ENCODE measurements at regions not wholly inside any gene's neighbourhood (a gene's known extent, or its start where the extent isn't known, plus 50 kb on each side); places are given as distances from the start of the nearest gene placed in this dataset.

DNA sequence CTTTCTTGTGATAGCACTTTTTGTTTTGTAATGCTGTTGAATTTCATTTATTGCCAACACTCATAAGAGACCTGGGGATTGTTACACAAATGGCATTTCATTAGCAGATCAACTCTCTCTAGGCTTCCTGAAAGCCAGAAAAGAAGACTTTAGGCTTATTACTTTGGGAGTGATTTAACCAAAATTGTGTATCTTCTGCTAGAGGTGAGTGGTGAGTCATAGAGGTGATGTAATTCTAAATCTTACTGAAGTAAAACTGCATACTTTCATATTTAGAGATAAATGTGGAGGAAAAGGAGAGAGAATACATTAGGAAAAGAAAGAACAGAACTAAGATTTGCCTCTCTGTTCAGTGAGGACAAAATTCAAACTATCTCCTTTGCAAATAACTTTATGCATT, 304.7 kb upstream of the RGS17 start:
- Histone ChIP-seq H3K27me3 (ENCODE audit: control insufficient read depth in 5 of 5, insufficient read depth in 4 of 5, low read length in 5 of 5) (no peaks in the 10 kb centered on the region), H3K4me3 (ENCODE audit: low read depth in 1 of 5, low read length in 5 of 5) (no peak overlapping the region), H3K27ac (ENCODE audit: low read depth, low read length) (no peak overlapping the region), H3K4me1 (ENCODE audit: control insufficient read depth in 5 of 5, insufficient read depth in 5 of 5, low read length in 5 of 5) (no peaks in the 10 kb centered on the region), H3K36me3 (ENCODE audit: control insufficient read depth in 5 of 5, insufficient read depth in 5 of 5, low read length in 5 of 5) (no peaks in the 10 kb centered on the region), H3K9ac (ENCODE audit: low read length in 5 of 5) (no peak overlapping the region), H3K9me3 (ENCODE audit: control insufficient read depth in 5 of 5, low read length in 5 of 5) (no peaks in the 10 kb centered on the region)

DNA sequence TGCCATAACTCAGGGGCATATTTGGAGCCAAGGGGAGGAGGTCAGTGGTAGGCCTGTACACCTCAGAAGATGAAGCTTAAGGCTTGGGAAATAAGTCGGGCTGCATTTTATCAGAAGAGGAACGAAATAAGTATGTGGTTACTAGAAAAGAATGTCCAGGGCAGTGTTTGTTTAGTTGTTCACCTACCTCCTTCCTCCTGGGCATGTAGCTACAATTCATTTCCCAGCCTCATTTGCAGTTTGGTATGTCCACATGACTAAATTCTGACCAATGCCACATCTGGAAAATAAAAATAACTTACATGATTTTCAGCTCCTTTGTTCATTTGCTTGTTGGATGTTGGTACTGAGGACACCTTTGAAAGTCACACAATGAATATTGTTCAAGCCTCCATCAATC, 294.5 kb upstream of the RGS17 start:
- Histone ChIP-seq H3K27me3 (ENCODE audit: control insufficient read depth in 5 of 5, insufficient read depth in 4 of 5, low read length in 5 of 5) (no peaks in the 10 kb centered on the region), H3K36me3 (ENCODE audit: control insufficient read depth in 5 of 5, insufficient read depth in 5 of 5, low read length in 5 of 5) (no peaks in the 10 kb centered on the region), H3K9ac (ENCODE audit: low read length in 5 of 5) (no peak overlapping the region), H3K9me3 (ENCODE audit: control insufficient read depth in 5 of 5, low read length in 5 of 5) (peaks cover 0 to 4% (median 0%) of the 10 kb centered on the region in 5 donors), H3K4me3 (ENCODE audit: low read depth in 1 of 5, low read length in 5 of 5) (no peak overlapping the region), H3K4me1 (ENCODE audit: control insufficient read depth in 5 of 5, insufficient read depth in 5 of 5, low read length in 5 of 5) (no peaks in the 10 kb centered on the region), H3K27ac (ENCODE audit: low read depth, low read length) (no peak overlapping the region)

DNA sequence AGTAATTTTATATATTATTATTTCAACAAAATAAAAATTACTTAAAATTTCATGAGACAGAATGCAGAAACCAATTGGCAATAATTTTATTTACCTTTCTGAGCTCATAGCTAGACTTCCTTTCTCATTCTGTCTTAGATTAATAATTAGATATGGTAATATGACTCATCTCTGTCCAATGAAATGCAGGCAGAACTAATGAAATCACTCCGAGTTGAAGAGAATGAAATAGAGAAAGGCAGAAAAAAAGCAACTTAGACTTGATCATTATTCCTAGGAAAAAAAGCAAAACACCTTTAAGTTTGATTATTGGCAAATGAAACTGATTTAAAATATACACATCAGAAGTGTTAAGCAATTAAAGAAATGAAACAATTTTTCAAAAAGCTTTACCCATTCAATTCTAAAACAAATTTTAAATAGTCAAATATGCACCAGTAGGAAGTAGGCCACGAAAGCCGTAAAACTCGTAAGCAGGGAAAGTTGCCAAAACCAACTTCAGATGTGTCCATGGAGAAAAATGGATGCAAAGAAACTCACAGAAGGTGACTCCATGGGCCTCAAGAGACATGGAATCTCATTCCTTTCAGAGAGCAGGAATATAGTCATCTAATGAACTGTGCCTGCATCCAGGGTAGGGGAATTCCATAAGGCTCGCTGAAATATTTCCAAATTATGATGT, 293.8 kb upstream of the RGS17 start:
- Histone ChIP-seq H3K27ac (ENCODE audit: low read depth, low read length) (no peak overlapping the region), H3K36me3 (ENCODE audit: control insufficient read depth in 5 of 5, insufficient read depth in 5 of 5, low read length in 5 of 5) (no peaks in the 10 kb centered on the region), H3K4me3 (ENCODE audit: low read depth in 1 of 5, low read length in 5 of 5) (no peak overlapping the region), H3K9ac (ENCODE audit: low read length in 5 of 5) (no peak overlapping the region), H3K27me3 (ENCODE audit: control insufficient read depth in 5 of 5, insufficient read depth in 4 of 5, low read length in 5 of 5) (no peaks in the 10 kb centered on the region), H3K9me3 (ENCODE audit: control insufficient read depth in 5 of 5, low read length in 5 of 5) (no peaks in the 10 kb centered on the region), H3K4me1 (ENCODE audit: control insufficient read depth in 5 of 5, insufficient read depth in 5 of 5, low read length in 5 of 5) (no peaks in the 10 kb centered on the region)

DNA sequence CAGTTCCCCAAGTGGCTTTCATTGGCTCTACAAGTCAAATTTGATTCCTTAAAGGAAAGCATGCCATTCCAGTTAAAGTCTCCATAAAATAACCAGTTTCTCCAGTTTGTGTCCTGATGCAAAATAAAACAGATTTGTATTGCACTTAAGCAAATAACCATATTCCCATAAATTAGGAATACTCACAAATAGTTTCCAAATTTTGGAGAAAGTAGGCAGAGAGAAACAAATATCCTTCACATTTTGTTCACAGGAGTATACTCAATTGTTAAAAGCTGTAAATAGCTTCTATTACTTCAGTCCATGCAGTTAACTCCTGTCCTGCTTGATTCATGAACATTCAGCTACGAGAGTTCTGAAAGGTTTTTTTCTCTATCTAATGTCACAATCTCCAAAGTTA, 281.4 kb upstream of the RGS17 start:
- Histone ChIP-seq H3K4me1 (ENCODE audit: control insufficient read depth in 5 of 5, insufficient read depth in 5 of 5, low read length in 5 of 5) (no peaks in the 10 kb centered on the region), H3K27me3 (ENCODE audit: control insufficient read depth in 5 of 5, insufficient read depth in 4 of 5, low read length in 5 of 5) (no peaks in the 10 kb centered on the region), H3K27ac (ENCODE audit: low read depth, low read length) (no peak overlapping the region), H3K9ac (ENCODE audit: low read length in 5 of 5) (no peak overlapping the region), H3K4me3 (ENCODE audit: low read depth in 1 of 5, low read length in 5 of 5) (no peak overlapping the region), H3K9me3 (ENCODE audit: control insufficient read depth in 5 of 5, low read length in 5 of 5) (peaks cover 0 to 6% (median 3%) of the 10 kb centered on the region in 5 donors), H3K36me3 (ENCODE audit: control insufficient read depth in 5 of 5, insufficient read depth in 5 of 5, low read length in 5 of 5) (no peaks in the 10 kb centered on the region)

DNA sequence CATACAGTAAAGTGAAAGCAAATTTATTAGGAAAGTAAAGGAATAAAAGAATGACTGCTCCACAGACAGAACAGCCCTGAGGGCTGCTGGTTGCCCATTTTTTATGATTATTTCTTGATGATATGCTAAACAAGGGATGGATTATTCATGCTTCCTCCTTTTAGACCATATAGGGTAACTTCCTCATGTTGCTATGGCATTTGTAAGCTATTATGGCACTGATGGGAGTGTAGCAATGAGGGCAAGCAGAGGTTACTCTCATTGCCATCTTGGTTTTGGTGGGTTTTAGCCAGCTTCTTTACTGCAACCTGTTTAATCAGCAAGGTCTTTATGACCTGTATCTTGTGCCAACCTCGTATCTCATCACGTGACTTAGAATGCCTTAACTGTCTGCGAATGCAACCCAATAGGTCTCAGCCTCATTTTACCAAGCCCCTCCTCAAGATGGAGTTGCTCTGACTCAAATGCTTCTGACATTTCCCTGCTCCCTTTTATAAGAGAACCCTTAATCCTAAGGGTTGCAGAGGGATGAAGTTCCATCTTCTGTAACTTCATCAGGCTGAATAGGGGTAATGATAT, 280.1 kb upstream of the RGS17 start:
- Histone ChIP-seq H3K36me3 (ENCODE audit: control insufficient read depth in 5 of 5, insufficient read depth in 5 of 5, low read length in 5 of 5) (no peaks in the 10 kb centered on the region), H3K4me1 (ENCODE audit: control insufficient read depth in 5 of 5, insufficient read depth in 5 of 5, low read length in 5 of 5) (no peaks in the 10 kb centered on the region), H3K9me3 (ENCODE audit: control insufficient read depth in 5 of 5, low read length in 5 of 5) (peaks cover 0 to 6% (median 3%) of the 10 kb centered on the region in 5 donors), H3K27me3 (ENCODE audit: control insufficient read depth in 5 of 5, insufficient read depth in 4 of 5, low read length in 5 of 5) (no peaks in the 10 kb centered on the region), H3K4me3 (ENCODE audit: low read depth in 1 of 5, low read length in 5 of 5) (no peak overlapping the region), H3K27ac (ENCODE audit: low read depth, low read length) (no peak overlapping the region), H3K9ac (ENCODE audit: low read length in 5 of 5) (no peak overlapping the region)

DNA sequence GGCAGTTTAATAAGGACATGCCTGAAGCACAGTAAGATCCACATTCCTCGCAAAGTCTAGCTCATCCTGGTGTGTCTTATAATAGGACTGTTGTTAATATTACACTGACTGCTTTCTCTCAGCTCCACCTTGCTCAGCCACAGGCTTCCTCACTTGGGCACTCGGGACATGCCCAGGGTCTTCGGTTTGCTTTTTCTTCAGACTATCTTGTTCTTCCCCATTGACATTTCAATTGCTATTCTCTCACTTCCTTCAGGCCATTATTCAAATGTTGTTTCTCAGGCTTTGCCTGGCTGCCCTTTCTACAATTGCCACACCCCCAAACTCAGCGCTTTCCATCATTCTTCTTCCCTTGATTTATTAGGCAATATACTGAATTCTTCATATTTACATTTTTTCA, 274.8 kb upstream of the RGS17 start:
- Histone ChIP-seq H3K9me3 (ENCODE audit: control insufficient read depth in 5 of 5, low read length in 5 of 5) (no peaks in the 10 kb centered on the region), H3K36me3 (ENCODE audit: control insufficient read depth in 5 of 5, insufficient read depth in 5 of 5, low read length in 5 of 5) (no peaks in the 10 kb centered on the region), H3K27ac (ENCODE audit: low read depth, low read length) (no peak overlapping the region), H3K27me3 (ENCODE audit: control insufficient read depth in 5 of 5, insufficient read depth in 4 of 5, low read length in 5 of 5) (no peaks in the 10 kb centered on the region), H3K4me1 (ENCODE audit: control insufficient read depth in 5 of 5, insufficient read depth in 5 of 5, low read length in 5 of 5) (no peaks in the 10 kb centered on the region), H3K4me3 (ENCODE audit: low read depth in 1 of 5, low read length in 5 of 5) (no peak overlapping the region), H3K9ac (ENCODE audit: low read length in 5 of 5) (no peak overlapping the region)

DNA sequence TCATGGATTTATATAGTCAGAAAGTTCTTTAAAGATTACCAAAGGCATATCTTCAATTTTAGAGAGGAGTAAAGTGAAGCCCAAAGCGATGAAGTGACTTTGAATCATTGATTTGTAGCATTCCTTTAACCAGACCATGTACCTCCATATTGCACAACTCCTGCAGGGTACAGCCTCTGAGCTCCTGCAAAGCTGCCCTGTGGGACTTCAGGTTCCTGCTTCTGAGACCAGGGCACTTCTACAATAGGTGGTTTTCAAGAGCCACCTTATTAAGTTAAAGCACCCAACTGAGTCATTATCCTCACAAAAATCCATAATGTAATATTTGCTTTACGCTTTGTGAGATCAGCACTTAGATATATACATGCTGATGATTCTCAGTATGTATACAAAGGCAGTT, 270.7 kb upstream of the RGS17 start:
- H3K36me3 ChIP-seq (ENCODE audit: control insufficient read depth in 5 of 5, insufficient read depth in 5 of 5, low read length in 5 of 5) = no peaks in the 10 kb centered on the region
- H3K4me3 ChIP-seq (ENCODE audit: low read depth in 1 of 5, low read length in 5 of 5) = no peak overlapping the region
- no peak overlapping the region for H3K27ac ChIP-seq (ENCODE audit: low read depth, low read length)
- peaks cover 0 to 2% (median 0%) of the 10 kb centered on the region in 5 donors for H3K9me3 ChIP-seq (ENCODE audit: control insufficient read depth in 5 of 5, low read length in 5 of 5)
- no peak overlapping the region for H3K9ac ChIP-seq (ENCODE audit: low read length in 5 of 5)
- H3K4me1 ChIP-seq (ENCODE audit: control insufficient read depth in 5 of 5, insufficient read depth in 5 of 5, low read length in 5 of 5) = no peaks in the 10 kb centered on the region
- H3K27me3 ChIP-seq (ENCODE audit: control insufficient read depth in 5 of 5, insufficient read depth in 4 of 5, low read length in 5 of 5) = no peaks in the 10 kb centered on the region

DNA sequence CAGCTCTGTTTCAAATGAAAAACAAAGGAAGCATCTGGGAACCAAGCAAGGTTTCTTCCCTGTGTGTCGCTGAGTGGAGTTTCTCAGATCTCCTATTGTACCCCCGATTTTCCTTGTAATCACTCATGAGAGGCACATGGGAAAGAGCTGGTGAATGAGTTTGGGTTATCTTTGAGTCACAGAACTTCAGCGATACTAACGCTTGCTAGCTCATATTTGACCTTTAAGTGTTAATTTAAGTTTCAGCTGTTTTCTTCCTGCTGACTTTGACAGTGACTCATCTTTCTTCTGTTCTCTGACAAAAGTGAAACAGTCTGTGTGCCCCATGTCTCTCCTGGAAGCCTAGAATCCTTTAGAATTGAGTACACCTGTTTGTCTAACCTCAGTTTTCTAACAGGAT, 261.1 kb upstream of the RGS17 start:
- no peaks in the 10 kb centered on the region for H3K4me1 ChIP-seq (ENCODE audit: control insufficient read depth in 5 of 5, insufficient read depth in 5 of 5, low read length in 5 of 5)
- H3K9me3 ChIP-seq (ENCODE audit: control insufficient read depth in 5 of 5, low read length in 5 of 5) = peaks cover 0 to 3% (median 0%) of the 10 kb centered on the region in 5 donors
- H3K4me3 ChIP-seq (ENCODE audit: low read depth in 1 of 5, low read length in 5 of 5) = no peak overlapping the region
- H3K9ac ChIP-seq (ENCODE audit: low read length in 5 of 5) = no peak overlapping the region
- no peaks in the 10 kb centered on the region for H3K27me3 ChIP-seq (ENCODE audit: control insufficient read depth in 5 of 5, insufficient read depth in 4 of 5, low read length in 5 of 5)
- no peaks in the 10 kb centered on the region for H3K36me3 ChIP-seq (ENCODE audit: control insufficient read depth in 5 of 5, insufficient read depth in 5 of 5, low read length in 5 of 5)
- no peak overlapping the region for H3K27ac ChIP-seq (ENCODE audit: low read depth, low read length)

DNA sequence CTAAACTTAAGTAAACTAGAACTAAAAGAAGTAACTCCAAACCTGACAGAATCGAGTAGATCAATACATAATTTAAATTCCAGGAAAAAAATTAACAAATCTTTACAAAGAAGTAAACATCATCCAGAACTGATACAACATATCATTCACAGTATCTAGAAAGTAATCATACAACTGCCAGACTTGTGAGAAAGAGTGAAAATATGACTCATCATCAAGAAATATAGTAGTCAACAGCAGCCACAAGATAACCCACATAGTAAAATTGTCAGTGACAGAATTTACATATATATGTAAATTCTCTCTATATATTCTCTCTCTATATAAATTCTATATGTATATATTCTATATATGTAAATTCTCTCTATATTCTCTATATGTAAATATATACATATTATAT, 242.8 kb upstream of the RGS17 start:
- Histone ChIP-seq H3K27me3 (ENCODE audit: control insufficient read depth in 5 of 5, insufficient read depth in 4 of 5, low read length in 5 of 5) (no peaks in the 10 kb centered on the region), H3K4me3 (ENCODE audit: low read depth in 1 of 5, low read length in 5 of 5) (no peak overlapping the region), H3K36me3 (ENCODE audit: control insufficient read depth in 5 of 5, insufficient read depth in 5 of 5, low read length in 5 of 5) (no peaks in the 10 kb centered on the region), H3K9me3 (ENCODE audit: control insufficient read depth in 5 of 5, low read length in 5 of 5) (peaks cover 0 to 4% (median 0%) of the 10 kb centered on the region in 5 donors), H3K9ac (ENCODE audit: low read length in 5 of 5) (no peak overlapping the region), H3K4me1 (ENCODE audit: control insufficient read depth in 5 of 5, insufficient read depth in 5 of 5, low read length in 5 of 5) (no peaks in the 10 kb centered on the region), H3K27ac (ENCODE audit: low read depth, low read length) (no peak overlapping the region)

DNA sequence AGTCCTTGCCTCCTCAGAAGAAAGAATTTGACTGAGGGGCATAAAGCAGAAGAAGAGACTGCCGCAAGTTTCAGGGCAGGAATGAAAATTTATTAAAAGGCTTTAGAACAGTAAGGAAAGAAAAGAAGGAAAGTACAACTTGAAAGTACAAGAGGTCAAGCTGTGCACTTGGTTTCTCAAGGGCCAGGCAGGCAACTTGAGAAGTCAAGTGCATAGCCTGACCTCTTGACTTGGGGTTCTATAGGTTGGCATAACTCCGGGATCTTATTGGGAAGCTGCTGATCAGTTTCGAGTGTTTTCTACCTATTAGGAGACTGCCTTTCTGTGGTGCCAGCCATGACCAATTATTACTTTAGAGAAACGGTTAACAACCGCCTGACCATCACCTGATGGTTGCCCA, 237.0 kb upstream of the RGS17 start:
- H3K9ac ChIP-seq (ENCODE audit: low read length in 5 of 5) = no peak overlapping the region
- H3K27me3 ChIP-seq (ENCODE audit: control insufficient read depth in 5 of 5, insufficient read depth in 4 of 5, low read length in 5 of 5) = no peaks in the 10 kb centered on the region
- no peaks in the 10 kb centered on the region for H3K4me1 ChIP-seq (ENCODE audit: control insufficient read depth in 5 of 5, insufficient read depth in 5 of 5, low read length in 5 of 5)
- no peak overlapping the region for H3K4me3 ChIP-seq (ENCODE audit: low read depth in 1 of 5, low read length in 5 of 5)
- no peaks in the 10 kb centered on the region for H3K36me3 ChIP-seq (ENCODE audit: control insufficient read depth in 5 of 5, insufficient read depth in 5 of 5, low read length in 5 of 5)
- H3K27ac ChIP-seq (ENCODE audit: low read depth, low read length) = no peak overlapping the region
- H3K9me3 ChIP-seq (ENCODE audit: control insufficient read depth in 5 of 5, low read length in 5 of 5) = peaks cover 0 to 3% (median 0%) of the 10 kb centered on the region in 5 donors

Measured in subcutaneous abdominal adipose tissue (tissue), 5 donors.